ENCODE measurements at regions not wholly inside any gene's neighbourhood (a gene's known extent, or its start where the extent isn't known, plus 50 kb on each side); places are given as distances from the start of the nearest gene placed in this dataset.

DNA sequence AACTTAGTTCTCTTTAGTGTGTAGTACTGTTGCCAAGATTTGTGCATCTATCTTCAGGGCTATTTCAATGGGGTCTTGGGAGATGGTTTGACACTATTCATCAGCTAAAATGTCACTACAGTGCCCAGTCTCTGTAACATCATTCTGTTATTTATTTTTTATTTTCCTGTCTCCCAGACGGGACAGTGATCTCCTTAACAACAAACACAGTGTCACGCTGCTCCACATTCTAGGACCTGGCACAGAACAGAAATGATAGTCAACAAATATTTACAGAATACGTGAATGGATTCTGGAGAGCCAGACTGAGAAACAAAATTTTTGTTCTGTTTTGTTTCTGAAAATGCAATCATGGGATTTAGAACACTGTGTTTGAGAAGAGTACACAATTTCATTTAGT lies 937.7 kb upstream of the LRRN3 start:
- Histone ChIP-seq H3K27ac (no peak overlapping the region), H3K4me1 (replicated peaks) (no peaks in the 10 kb centered on the region), H3K36me3 (no peaks in the 10 kb centered on the region), H3K4me3 (no peak overlapping the region), H3K9me3 (no peaks in the 10 kb centered on the region), H3K27me3 (replicated peaks; ENCODE audit: insufficient read depth) (no peaks in the 10 kb centered on the region)
- no peak for TF ChIP-seq POLR2A (IDR thresholded peaks at IDR 0.05)
- TF ChIP-seq, protein P1, sequence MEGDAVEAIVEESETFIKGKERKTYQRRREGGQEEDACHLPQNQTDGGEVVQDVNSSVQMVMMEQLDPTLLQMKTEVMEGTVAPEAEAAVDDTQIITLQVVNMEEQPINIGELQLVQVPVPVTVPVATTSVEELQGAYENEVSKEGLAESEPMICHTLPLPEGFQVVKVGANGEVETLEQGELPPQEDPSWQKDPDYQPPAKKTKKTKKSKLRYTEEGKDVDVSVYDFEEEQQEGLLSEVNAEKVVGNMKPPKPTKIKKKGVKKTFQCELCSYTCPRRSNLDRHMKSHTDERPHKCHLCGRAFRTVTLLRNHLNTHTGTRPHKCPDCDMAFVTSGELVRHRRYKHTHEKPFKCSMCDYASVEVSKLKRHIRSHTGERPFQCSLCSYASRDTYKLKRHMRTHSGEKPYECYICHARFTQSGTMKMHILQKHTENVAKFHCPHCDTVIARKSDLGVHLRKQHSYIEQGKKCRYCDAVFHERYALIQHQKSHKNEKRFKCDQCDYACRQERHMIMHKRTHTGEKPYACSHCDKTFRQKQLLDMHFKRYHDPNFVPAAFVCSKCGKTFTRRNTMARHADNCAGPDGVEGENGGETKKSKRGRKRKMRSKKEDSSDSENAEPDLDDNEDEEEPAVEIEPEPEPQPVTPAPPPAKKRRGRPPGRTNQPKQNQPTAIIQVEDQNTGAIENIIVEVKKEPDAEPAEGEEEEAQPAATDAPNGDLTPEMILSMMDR (IDR thresholded peaks at IDR 0.05), result no peak
- TF ChIP-seq POLR2AphosphoS5 (IDR thresholded peaks at IDR 0.05), result no peak
- intact Hi-C loops (cut with DNase I), result no loop called here
- no peak for DNase-seq (ENCODE audit: low spot score)
- 34% methylated on average over 3 of the region's 3 CpGs for whole genome bisulfite sequencing

DNA sequence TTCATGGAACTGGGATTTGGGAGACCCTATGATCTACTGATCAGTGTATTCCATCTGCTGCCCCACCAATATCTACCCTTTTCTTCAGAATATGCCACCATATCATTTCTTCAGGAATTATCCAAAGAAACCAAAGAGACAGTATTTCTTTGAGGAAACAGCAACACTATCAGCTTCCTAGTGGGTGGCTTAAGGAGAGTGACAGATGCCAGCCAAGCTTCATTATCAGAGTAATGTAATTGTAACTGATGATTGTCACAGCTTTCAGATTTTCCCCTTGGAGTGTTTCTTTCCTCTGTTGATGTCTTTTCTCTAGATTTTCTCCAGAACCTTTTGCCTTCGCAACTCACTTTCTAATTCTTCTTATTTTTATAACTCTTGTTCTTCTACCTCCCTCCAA lies 934.4 kb upstream of the LRRN3 start:
- no peak overlapping the region for H3K27ac ChIP-seq
- no peaks in the 10 kb centered on the region for H3K9me3 ChIP-seq
- DNase-seq (ENCODE audit: low spot score), result no peak
- WGBS, result 95% methylated on average over 1 of the region's 1 CpG
- intact Hi-C loops (cut with DNase I), result no loop called here
- H3K27me3 ChIP-seq (replicated peaks; ENCODE audit: insufficient read depth), result no peaks in the 10 kb centered on the region
- no peaks in the 10 kb centered on the region for H3K4me1 ChIP-seq (replicated peaks)
- H3K36me3 ChIP-seq, result no peaks in the 10 kb centered on the region
- TF ChIP-seq POLR2AphosphoS5 (IDR thresholded peaks at IDR 0.05) (no peak), POLR2A (IDR thresholded peaks at IDR 0.05) (no peak)
- TF ChIP-seq, protein P1 (IDR thresholded peaks at IDR 0.05), result no peak
- no peak overlapping the region for H3K4me3 ChIP-seq

DNA sequence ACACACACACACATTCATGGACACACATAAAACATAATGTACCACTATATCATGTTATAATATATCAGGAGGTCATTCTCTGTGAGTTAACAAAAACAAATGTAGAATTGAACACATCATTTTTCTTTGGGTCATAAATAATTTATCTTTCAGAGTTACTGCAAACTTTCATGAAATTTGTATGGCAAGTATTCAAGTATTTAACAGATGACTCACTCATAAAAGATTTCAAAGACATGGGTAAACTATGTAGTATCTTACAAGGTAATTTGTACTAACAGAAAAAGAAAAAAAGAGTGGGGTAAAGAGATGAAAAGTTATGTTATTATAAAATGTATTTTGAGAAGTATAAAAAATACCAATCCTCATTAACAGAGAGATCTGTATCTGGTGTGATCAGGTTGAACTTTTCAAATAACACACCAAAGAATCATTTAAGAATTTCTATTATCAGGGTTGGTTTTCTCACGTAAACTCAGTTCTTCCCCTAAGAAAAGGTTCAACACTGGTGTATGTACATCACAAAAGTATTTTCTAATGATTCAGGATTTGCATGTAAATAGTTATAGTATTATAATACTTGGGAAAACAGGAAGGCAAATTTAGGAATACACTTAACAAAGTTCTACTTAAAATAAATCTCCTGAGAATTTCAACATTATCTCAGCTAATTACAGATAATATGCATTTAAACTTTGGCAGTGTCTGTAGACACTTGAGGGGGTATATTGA lies 933.1 kb upstream of the LRRN3 start:
- H3K4me1 ChIP-seq (replicated peaks), result no peaks in the 10 kb centered on the region
- no peak overlapping the region for H3K4me3 ChIP-seq
- no peaks in the 10 kb centered on the region for H3K27me3 ChIP-seq (replicated peaks; ENCODE audit: insufficient read depth)
- H3K36me3 ChIP-seq, result no peaks in the 10 kb centered on the region
- 44% methylated on average over 1 of the region's 1 CpG for WGBS
- DNase-seq (ENCODE audit: low spot score), result no peak
- H3K27ac ChIP-seq, result no peak overlapping the region
- intact Hi-C loops (cut with DNase I), result no loop called here
- no peaks in the 10 kb centered on the region for H3K9me3 ChIP-seq
- TF ChIP-seq, protein P1 (IDR thresholded peaks at IDR 0.05), result no peak
- TF ChIP-seq POLR2A (IDR thresholded peaks at IDR 0.05), result no peak
- TF ChIP-seq POLR2AphosphoS5 (IDR thresholded peaks at IDR 0.05), result no peak

DNA sequence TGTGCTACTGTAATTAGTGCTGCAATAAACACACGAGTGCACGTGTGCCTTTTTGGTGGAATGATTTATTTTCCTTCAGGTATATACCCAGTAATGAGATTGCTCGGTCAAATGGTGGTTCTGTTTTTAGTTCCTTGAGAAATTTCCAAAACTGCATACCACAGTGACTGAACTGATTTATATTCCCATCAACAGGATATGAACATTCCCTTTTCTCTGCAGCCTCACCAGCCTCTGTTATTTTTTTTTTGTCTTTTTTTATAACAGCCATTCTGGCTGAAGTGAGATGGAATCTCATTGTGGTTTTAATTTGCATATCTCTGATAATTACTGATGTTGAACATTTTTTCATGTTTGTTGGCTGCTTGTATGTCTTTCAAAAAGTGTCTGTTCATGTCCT lies 922.9 kb upstream of the LRRN3 start:
- no peaks in the 10 kb centered on the region for H3K36me3 ChIP-seq
- intact Hi-C loops (cut with DNase I), result no loop called here
- no peaks in the 10 kb centered on the region for H3K27me3 ChIP-seq (replicated peaks; ENCODE audit: insufficient read depth)
- TF ChIP-seq POLR2A (IDR thresholded peaks at IDR 0.05) (no peak), POLR2AphosphoS5 (IDR thresholded peaks at IDR 0.05) (no peak)
- TF ChIP-seq, protein P1 (IDR thresholded peaks at IDR 0.05), result no peak
- DNase-seq (ENCODE audit: low spot score), result no peak
- H3K27ac ChIP-seq, result no peak overlapping the region
- H3K4me3 ChIP-seq, result no peak overlapping the region
- H3K9me3 ChIP-seq, result no peaks in the 10 kb centered on the region
- WGBS, result 75% methylated on average over 3 of the region's 3 CpGs
- no peaks in the 10 kb centered on the region for H3K4me1 ChIP-seq (replicated peaks)

DNA sequence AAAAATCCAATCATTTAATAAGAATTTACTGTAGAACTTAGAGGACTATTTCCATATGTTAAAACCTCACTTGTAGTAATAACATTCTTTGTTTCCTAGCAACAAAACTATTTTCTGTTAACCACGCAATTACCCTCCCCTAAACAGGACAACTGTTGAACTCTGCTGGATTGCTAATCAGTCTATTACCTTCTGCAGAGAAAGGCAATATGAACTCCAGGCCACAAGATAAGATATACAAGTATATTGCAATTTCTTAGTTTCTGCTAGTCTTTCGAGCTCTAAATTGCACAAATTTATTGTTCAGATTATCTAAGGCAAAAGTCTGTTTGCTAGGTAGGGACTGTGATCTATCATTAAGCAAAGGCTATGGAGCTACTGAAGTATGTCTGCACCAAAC lies 920.1 kb upstream of the LRRN3 start:
- intact Hi-C loops (cut with DNase I), result no loop called here
- WGBS, result 77% methylated on average over 2 of the region's 2 CpGs
- no peaks in the 10 kb centered on the region for H3K9me3 ChIP-seq
- H3K36me3 ChIP-seq, result no peaks in the 10 kb centered on the region
- no peaks in the 10 kb centered on the region for H3K27me3 ChIP-seq (replicated peaks; ENCODE audit: insufficient read depth)
- no peaks in the 10 kb centered on the region for H3K4me1 ChIP-seq (replicated peaks)
- no peak overlapping the region for H3K27ac ChIP-seq
- no peak for DNase-seq (ENCODE audit: low spot score)
- no peak for TF ChIP-seq POLR2AphosphoS5 (IDR thresholded peaks at IDR 0.05)
- no peak overlapping the region for H3K4me3 ChIP-seq
